NCI-H2029 (cell line): ENCODE measurements at regions not wholly inside any gene's neighbourhood (a gene's known extent, or its start where the extent isn't known, plus 50 kb on each side); places are given as distances from the start of the nearest gene placed in this dataset.

Source experiments
- DNase-seq: peaks from one replicate; lab custom pipeline; 2025; lab: John Stamatoyannopoulos, UW

DNA sequence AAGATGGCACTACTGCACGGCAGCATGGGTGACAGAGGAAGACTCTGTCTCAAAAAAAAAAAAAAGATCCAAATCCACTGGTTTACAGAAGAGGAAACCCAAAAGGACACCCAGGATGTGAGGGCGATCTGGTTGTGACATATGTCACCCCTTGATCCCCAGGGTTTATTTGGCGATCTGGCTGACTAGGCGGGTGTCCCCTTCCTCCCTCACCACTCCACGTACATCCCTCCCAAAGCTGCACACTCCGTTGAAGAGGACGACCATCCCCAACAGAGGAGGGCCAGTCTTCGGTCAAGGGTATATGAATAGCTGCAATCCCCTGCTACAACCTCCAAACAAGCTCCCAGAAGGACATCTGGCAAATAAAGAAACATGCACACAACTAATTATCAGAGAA lies 111.6 kb downstream of the HTR5A start:
- DNase-seq = no peak

GRCh38 chr7:155182406-155182970 lies 112.4 kb downstream of the HTR5A start:
- DNase-seq = no peak

DNA sequence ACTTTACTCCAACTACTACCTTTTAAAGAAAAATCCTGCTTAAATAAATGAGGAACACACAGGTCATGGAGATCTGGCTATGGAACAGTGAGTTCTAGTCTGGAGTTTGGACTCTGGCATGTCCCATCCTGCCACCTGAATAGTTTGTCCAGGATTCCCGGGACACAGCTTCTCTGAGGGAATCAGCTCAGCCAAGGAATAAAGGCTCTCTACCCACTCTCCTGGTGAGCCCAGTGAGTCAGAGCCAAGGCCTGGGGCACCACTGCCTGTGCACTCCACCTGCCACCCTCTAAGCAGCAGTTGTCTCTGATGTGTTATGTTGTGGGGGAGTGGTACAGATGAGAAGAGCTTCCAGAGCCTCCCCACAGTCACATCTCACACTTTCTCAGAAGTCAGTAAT lies 113.5 kb downstream of the HTR5A start:
- DNase-seq = no peak

DNA sequence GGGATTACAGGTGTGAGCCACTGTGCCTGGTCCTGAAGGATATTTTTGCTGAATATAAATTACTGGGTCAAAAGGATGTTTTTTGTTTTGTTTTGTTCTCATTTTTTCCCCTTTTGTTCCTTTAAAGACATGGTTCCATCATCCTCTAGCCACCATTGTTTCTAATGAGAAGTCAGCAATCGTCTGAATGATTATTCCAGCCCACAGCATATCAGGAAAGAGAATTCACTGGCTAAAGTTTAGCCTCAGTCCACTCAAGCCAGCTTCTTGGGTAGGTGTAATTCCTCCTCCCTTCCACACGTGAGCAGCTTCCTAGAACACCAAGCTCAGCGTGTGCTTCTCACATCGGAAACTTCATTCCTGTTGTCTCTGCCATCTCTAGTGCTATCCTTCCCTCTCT lies 112.8 kb upstream of the INSIG1 start:
- no peak for DNase-seq

GRCh38 chr7:155187061-155187785 lies 110.5 kb upstream of the INSIG1 start:
- no peak for DNase-seq

- no peak for DNase-seq
Measured at GRCh38 chr7:155188357-155188756, 109.3 kb upstream of the INSIG1 start.

DNA sequence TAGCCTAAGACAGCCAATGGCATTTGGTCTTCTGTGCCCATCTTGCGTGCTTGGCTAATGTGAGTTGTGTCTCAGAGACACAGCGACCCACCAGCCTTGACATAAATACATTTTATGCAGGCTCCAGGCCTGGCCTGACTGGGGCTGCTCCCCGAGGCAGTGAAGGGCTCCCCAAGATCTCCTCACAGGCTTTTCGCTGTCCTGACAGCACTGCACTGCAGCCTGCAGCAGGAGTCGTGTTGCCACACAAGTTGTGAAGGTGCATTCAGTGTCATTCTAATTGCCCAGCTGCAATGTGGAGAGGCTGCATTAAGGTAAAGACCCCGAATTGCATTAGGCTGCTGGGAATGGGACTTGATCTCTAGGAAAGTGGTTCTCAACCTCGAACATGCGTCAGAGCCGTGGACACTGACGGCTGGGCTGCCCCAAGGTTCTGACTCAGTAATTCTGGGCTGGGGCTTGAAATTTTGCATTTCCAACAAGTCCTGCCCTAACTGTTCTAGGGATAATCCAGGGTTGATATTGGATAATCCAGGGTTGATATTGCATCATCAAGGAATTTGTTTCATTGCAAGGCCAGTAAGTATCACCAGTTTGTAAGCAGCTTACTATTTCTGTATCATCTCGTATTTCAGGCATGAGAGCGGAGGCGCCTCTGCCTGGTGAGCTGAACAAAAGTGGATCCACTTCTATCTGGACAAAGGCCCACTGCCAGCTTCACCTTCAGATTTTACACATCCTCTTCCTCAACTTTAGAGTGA lies 108.7 kb upstream of the INSIG1 start:
- no peak for DNase-seq

- no peak for DNase-seq
Measured at GRCh38 chr7:155189590-155189989, 108.1 kb upstream of the INSIG1 start.

GRCh38 chr7:155190688-155191087 lies 107.0 kb upstream of the INSIG1 start:
- DNase-seq = no peak

DNA sequence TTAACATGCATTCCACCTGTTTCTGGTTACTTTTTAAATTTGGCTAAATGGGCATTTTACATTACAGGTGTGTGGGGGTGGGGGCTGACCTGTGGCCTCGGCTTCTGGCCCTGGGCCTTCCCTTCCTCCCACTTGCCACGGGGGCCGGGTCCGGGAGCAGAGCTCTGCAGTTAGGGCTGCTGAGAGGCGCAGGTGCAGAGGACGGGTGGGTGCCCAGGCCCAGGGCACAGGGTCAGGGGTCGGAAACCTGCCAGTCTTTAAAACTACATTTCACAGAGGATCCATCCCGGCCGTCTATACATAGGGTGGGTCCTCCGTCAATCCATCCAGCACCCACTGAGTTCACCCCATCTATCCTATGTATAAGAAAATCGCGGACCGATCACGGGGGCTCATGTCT lies 106.5 kb upstream of the INSIG1 start:
- DNase-seq = no peak

- no peak for DNase-seq
Measured at GRCh38 chr7:155191901-155192478, 105.7 kb upstream of the INSIG1 start.

GRCh38 chr7:155192961-155193640 lies 104.6 kb upstream of the INSIG1 start:
- no peak for DNase-seq

DNA sequence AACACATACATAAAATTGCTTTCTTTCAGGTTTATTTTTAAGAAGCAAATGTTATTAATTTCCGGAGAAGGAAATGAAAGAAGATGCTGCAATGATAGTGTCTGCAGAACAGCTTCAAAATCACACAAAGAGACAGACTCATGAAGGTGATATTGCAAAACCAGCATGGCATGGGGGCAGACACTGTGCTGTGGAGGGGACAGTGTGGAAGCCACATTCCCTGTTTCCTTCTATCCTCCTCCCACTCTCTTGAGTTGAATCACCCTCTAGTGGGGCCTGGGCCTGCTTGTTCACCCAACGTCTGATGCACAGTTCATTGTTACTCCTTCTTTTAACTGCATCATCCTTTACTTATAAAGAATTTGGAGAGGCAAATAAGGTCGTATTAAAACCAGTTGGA lies 104.0 kb upstream of the INSIG1 start:
- no peak for DNase-seq

DNA sequence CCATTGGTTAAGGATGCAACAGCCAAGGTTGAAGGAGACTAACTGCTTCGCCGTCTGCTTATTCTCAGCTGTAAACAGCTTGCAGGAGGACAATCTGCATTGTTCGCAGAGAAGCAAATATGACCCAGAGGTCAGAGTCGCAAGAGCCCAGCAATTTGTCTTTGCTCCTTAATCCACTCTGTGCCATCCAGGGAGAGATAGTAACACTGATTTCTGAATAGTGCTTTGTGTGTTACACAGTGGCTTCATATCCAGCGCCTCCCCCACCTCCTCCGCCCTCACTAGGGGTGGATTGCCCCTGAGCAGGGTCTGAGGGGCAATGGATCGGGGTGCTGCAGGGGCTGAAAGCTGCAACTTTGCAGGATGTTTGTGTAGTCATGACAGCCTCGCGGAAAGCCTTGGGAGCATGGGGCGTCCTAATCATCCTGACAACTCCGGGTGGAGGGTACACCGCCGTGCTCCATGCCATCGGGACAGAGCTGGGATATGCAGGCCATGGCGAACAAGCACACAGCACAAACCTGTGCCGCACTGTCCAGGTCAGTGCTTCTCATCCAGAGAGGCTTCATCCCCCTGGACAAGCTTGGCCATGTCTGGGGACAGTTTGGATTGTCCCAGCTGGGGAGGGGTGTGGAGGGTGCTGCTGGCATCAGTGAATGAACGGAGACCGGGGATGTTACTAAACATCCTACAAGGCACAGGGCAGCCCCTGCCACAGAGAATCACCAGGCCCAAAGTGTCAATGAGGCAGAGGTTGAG lies 103.1 kb upstream of the INSIG1 start:
- no peak for DNase-seq

DNA sequence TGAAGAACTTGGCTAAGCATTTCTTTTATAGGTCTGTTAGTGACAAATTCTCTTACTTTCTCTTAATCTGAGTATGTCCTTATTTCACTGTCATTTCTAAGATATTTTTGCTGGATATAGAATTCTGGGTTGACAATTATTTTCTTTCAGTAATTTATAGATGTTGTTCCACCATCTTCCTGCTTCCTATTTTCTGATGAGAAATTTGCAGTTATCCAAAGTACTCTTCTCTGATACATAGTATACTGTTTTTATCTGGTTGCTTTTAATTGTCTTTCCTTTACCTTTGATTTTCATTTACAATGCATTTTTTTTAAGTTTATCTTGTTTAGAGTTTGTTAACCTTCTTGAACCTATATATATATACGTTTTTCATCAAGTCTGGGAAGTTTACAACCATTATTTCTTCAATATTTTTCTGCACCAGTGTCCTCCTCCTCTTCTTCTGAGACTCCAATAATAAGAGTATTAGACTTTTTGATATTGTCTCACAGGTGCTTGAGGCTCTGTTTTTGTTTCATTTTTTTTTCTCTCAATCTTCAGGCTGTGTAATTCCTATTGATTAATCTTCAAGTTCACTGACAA lies 101.6 kb upstream of the INSIG1 start:
- DNase-seq = no peak

GRCh38 chr7:155198196-155198892 lies 99.3 kb upstream of the INSIG1 start:
- DNase-seq = no peak

DNA sequence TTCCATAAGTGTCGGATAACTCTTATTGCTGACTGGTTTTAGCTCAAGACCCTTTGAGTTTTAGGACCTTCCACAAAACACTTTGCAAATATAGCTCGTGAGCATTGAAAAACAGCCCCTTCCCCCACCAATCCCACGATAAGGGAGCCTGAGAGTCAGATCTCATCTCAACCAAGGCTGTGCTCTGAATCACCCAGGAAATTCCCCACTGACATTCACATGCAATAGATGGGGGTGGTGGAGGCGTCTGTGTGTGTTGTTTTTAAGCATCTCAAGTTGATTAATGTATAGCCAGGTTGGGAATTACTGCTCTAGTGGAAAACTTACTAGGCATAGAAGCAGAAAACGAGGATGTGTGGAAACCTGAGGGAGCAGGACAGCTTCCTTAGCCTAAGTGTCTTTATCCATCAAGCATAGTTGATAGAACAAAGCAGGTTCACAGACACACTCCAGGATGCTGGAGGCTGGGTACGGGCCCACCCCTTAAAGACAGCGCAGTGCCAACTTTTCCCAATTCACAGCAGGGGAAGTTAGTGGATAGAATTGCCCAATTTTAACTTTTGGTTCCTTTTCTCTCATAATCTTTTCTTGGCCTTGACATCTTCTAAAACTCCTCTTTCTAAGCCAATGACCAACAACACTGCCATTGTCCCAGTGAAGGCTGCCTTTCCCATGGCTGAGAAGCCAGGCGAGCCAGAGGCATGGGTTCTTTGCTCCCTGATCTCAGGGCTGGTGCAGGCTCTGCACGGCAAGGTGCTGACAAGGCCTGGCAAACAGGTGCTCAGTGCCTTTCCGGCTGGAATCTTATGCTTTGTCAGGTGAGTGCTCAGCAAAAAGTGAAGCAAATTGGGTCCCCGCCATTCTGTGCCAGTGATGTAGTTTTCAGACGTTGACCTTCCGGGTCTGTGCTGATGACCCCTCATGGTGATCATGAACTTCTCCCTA lies 98.5 kb upstream of the INSIG1 start:
- no peak for DNase-seq

GRCh38 chr7:155201325-155202087 lies 96.2 kb upstream of the INSIG1 start:
- DNase-seq = no peak
